WTC11 (cell line): ENCODE measurements at regions not wholly inside any gene's neighbourhood (a gene's known extent, or its start where the extent isn't known, plus 50 kb on each side); places are given as distances from the start of the nearest gene placed in this dataset.

Source experiments
- ATAC-seq: fragments of 200-7000 bp; cut with Tn5 transposase; 2 replicates; pipeline ENCODE4 v1.10.0; 2021; ENCODE audit warnings: mild to moderate bottlenecking, moderate library complexity
- CTCF ChIA-PET: fragments of 300-600 bp; sonication (Branson Sonifier 250); formaldehyde crosslinking; loops from one replicate; lab custom pipeline; 2021; ENCODE audit warnings: antibody characterized with exemption; lab: Charles Lee
- POLR2A ChIA-PET: fragments of 350-600 bp; sonication (Branson Sonifier 250); formaldehyde crosslinking; loops from one replicate; lab custom pipeline; 2021; ENCODE audit warnings: antibody characterized with exemption; lab: Charles Lee
- DNase-seq: peaks from one replicate; pipeline ENCODE4 v3.0.0; 2021; ENCODE audit warnings: low spot score
- H3K27ac Mint-ChIP-seq: 2 replicates; pipeline ENCODE4 v1.8.0; 2021; ENCODE audit warnings: mixed read lengths
- H3K27me3 Mint-ChIP-seq: 2 replicates; pipeline ENCODE4 v1.8.0; 2021; ENCODE audit warnings: low read depth, mild to moderate bottlenecking, moderate library complexity, mixed read lengths
- H3K36me3 Mint-ChIP-seq: 2 replicates; pipeline ENCODE4 v1.8.0; 2021; ENCODE audit warnings: mixed read lengths
- H3K4me1 Mint-ChIP-seq: 2 replicates; pipeline ENCODE4 v1.8.0; 2022; ENCODE audit warnings: mixed read lengths
- H3K4me3 Mint-ChIP-seq: 2 replicates; pipeline ENCODE4 v1.8.0; 2021; ENCODE audit warnings: mild to moderate bottlenecking, moderate library complexity, mixed read lengths
- H3K9me3 Mint-ChIP-seq: 2 replicates; pipeline ENCODE4 v1.8.0; 2021; ENCODE audit warnings: mixed read lengths
- ARID4B ChIP-seq: sonication (generic); formaldehyde crosslinking; IDR thresholded peaks from 2 replicates; pipeline ENCODE4 v1.8.0; 2023; ENCODE audit warnings: missing genetic modification reagents, mild to moderate bottlenecking, borderline replicate concordance
- ATF2 ChIP-seq: sonication (generic); formaldehyde crosslinking; IDR thresholded peaks from 2 replicates; pipeline ENCODE4 v1.8.1; 2022; ENCODE audit warnings: low read depth, missing genetic modification reagents, borderline replicate concordance
- ETV6 ChIP-seq: sonication (generic); formaldehyde crosslinking; IDR thresholded peaks from 2 replicates; pipeline ENCODE4 v1.8.1; 2022; ENCODE audit warnings: mild to moderate bottlenecking, missing genetic modification reagents
- GABPB1 ChIP-seq: sonication (generic); formaldehyde crosslinking; IDR thresholded peaks from 2 replicates; pipeline ENCODE4 v1.8.1; 2023; ENCODE audit warnings: mild to moderate bottlenecking, missing genetic modification reagents
- GTF2I ChIP-seq: fragments of 250-450 bp; sonication (Bioruptor Pico); conservative IDR thresholded peaks from 2 replicates; pipeline ENCODE4 v1.4.0; 2021; ENCODE audit warnings: mild to moderate bottlenecking
- IRF1 ChIP-seq: sonication (generic); formaldehyde crosslinking; IDR thresholded peaks from 2 replicates; pipeline ENCODE4 v1.8.0; 2023; ENCODE audit warnings: missing genetic modification reagents
- JAZF1 ChIP-seq: fragments of 250-450 bp; sonication (Bioruptor Pico); IDR thresholded peaks from 2 replicates; pipeline ENCODE4 v1.9.0; 2021; ENCODE audit warnings: moderate library complexity, mild to moderate bottlenecking, inconsistent platforms
- TEAD4 ChIP-seq: sonication (generic); formaldehyde crosslinking; IDR thresholded peaks from 2 replicates; pipeline ENCODE4 v1.8.0; 2022; ENCODE audit warnings: mild to moderate bottlenecking, missing genetic modification reagents
- TP53 ChIP-seq: sonication (generic); formaldehyde crosslinking; IDR thresholded peaks from 2 replicates; pipeline ENCODE4 v1.8.1; 2023; ENCODE audit warnings: mild to moderate bottlenecking, missing genetic modification reagents
- ZNF138 ChIP-seq: sonication (generic); formaldehyde crosslinking; conservative IDR thresholded peaks from 2 replicates; pipeline ENCODE4 v1.8.1; 2022; ENCODE audit warnings: mild to moderate bottlenecking, moderate library complexity, missing genetic modification reagents
- ZNF416 ChIP-seq: fragments of 250-450 bp; sonication (Bioruptor Pico); IDR thresholded peaks from 2 replicates; pipeline ENCODE4 v1.9.0; 2021; ENCODE audit warnings: mild to moderate bottlenecking, inconsistent platforms
- ZNF512 ChIP-seq: sonication (generic); formaldehyde crosslinking; IDR thresholded peaks from 2 replicates; pipeline ENCODE4 v1.8.1; 2022; ENCODE audit warnings: missing genetic modification reagents, borderline replicate concordance
- TF ChIP-seq, protein P1 (sequence below): sonication (generic); formaldehyde crosslinking; conservative IDR thresholded peaks from 2 replicates; pipeline ENCODE4 v1.8.1; 2023; ENCODE audit warnings: mild to moderate bottlenecking, low read depth, missing genetic modification reagents, moderate library complexity
- TF ChIP-seq, protein P2 (sequence below): fragments of 250-450 bp; sonication (Bioruptor Pico); IDR thresholded peaks from 2 replicates; pipeline ENCODE4 v1.9.0; 2021; ENCODE audit warnings: moderate library complexity, mild to moderate bottlenecking, inconsistent platforms, borderline replicate concordance
- TF ChIP-seq, protein P3 (sequence below): sonication (generic); formaldehyde crosslinking; IDR thresholded peaks from 2 replicates; pipeline ENCODE4 v1.8.1; 2023; ENCODE audit warnings: mild to moderate bottlenecking, missing genetic modification reagents
- TF ChIP-seq, protein P4 (sequence below): fragments of 200-600 bp; IDR thresholded peaks from 2 replicates; pipeline ENCODE4 v1.8.0; 2022; ENCODE audit warnings: antibody characterized with exemption
- TF ChIP-seq, protein P5 (sequence below): sonication (generic); formaldehyde crosslinking; IDR thresholded peaks from 2 replicates; pipeline ENCODE4 v1.8.0; 2022; ENCODE audit warnings: mild to moderate bottlenecking, missing genetic modification reagents
- TF ChIP-seq, protein P6 (sequence below): sonication (generic); formaldehyde crosslinking; IDR thresholded peaks from 2 replicates; pipeline ENCODE4 v1.8.1; 2023; ENCODE audit warnings: mild to moderate bottlenecking, missing genetic modification reagents

DNA sequence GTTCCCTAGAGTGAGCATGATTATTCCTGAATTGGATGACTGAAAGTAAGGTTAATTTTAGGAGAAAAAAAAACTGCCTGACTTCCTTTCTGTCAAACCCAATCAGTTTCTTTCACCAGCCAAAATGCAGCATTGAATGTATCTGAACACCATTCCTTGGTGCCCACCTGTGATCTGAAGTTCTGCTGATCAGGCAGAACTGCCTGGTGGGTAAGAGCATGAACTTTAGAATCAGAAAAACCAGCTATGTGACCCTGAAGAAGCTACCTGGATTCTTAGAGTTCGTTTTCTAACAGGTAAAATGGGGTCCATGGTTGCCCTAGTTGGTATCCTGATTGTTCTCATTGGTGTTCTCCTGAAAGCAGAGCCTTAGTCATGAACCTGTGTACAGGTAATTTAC is 506.9 kb downstream of the MED13L start:
- H3K27ac Mint-ChIP-seq = no peak overlapping the region
- H3K4me1 Mint-ChIP-seq = no peaks in the 10 kb centered on the region
- no peak overlapping the region for H3K4me3 Mint-ChIP-seq
- H3K27me3 Mint-ChIP-seq = no peaks in the 10 kb centered on the region
- H3K9me3 Mint-ChIP-seq = peaks cover 12% of the 10 kb centered on the region
- ChIA-PET CTCF (interaction anchor here (0.9 to 1.0 kb wide), 3 partner anchors 15 to 1106 kb away, joined by 3 read pairs; no protein-coding TSS in a partner anchor), POLR2A (no interaction called here)
- no peak for DNase-seq
- no peaks in the 10 kb centered on the region for H3K36me3 Mint-ChIP-seq
- no peak for ATAC-seq
- TF ChIP-seq ETV6 (no peak), JAZF1 (CRISPR knock-in tag) (no peak), ZNF512 (CRISPR knock-in tag) (no peak), TP53 (CRISPR knock-in tag) (no peak), ZNF416 (CRISPR knock-in tag) (no peak), ARID4B (CRISPR knock-in tag) (no peak), IRF1 (CRISPR knock-in tag) (no peak), TEAD4 (CRISPR knock-in tag) (no peak), ATF2 (CRISPR knock-in tag) (no peak), GTF2I (CRISPR knock-in tag) (no peak), ZNF138 (CRISPR knock-in tag) (no peak), GABPB1 (CRISPR knock-in tag) (no peak)
- TF ChIP-seq, protein P1, sequence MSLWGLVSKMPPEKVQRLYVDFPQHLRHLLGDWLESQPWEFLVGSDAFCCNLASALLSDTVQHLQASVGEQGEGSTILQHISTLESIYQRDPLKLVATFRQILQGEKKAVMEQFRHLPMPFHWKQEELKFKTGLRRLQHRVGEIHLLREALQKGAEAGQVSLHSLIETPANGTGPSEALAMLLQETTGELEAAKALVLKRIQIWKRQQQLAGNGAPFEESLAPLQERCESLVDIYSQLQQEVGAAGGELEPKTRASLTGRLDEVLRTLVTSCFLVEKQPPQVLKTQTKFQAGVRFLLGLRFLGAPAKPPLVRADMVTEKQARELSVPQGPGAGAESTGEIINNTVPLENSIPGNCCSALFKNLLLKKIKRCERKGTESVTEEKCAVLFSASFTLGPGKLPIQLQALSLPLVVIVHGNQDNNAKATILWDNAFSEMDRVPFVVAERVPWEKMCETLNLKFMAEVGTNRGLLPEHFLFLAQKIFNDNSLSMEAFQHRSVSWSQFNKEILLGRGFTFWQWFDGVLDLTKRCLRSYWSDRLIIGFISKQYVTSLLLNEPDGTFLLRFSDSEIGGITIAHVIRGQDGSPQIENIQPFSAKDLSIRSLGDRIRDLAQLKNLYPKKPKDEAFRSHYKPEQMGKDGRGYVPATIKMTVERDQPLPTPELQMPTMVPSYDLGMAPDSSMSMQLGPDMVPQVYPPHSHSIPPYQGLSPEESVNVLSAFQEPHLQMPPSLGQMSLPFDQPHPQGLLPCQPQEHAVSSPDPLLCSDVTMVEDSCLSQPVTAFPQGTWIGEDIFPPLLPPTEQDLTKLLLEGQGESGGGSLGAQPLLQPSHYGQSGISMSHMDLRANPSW (CRISPR knock-in tag) = no peak
- TF ChIP-seq, protein P2, sequence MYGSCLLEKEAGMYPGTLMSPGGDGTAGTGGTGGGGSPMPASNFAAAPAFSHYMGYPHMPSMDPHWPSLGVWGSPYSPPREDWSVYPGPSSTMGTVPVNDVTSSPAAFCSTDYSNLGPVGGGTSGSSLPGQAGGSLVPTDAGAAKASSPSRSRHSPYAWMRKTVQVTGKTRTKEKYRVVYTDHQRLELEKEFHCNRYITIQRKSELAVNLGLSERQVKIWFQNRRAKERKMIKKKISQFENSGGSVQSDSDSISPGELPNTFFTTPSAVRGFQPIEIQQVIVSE (CRISPR knock-in tag) = no peak
- TF ChIP-seq, protein P3, sequence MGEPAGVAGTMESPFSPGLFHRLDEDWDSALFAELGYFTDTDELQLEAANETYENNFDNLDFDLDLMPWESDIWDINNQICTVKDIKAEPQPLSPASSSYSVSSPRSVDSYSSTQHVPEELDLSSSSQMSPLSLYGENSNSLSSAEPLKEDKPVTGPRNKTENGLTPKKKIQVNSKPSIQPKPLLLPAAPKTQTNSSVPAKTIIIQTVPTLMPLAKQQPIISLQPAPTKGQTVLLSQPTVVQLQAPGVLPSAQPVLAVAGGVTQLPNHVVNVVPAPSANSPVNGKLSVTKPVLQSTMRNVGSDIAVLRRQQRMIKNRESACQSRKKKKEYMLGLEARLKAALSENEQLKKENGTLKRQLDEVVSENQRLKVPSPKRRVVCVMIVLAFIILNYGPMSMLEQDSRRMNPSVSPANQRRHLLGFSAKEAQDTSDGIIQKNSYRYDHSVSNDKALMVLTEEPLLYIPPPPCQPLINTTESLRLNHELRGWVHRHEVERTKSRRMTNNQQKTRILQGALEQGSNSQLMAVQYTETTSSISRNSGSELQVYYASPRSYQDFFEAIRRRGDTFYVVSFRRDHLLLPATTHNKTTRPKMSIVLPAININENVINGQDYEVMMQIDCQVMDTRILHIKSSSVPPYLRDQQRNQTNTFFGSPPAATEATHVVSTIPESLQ = no peak
- TF ChIP-seq, protein P4, sequence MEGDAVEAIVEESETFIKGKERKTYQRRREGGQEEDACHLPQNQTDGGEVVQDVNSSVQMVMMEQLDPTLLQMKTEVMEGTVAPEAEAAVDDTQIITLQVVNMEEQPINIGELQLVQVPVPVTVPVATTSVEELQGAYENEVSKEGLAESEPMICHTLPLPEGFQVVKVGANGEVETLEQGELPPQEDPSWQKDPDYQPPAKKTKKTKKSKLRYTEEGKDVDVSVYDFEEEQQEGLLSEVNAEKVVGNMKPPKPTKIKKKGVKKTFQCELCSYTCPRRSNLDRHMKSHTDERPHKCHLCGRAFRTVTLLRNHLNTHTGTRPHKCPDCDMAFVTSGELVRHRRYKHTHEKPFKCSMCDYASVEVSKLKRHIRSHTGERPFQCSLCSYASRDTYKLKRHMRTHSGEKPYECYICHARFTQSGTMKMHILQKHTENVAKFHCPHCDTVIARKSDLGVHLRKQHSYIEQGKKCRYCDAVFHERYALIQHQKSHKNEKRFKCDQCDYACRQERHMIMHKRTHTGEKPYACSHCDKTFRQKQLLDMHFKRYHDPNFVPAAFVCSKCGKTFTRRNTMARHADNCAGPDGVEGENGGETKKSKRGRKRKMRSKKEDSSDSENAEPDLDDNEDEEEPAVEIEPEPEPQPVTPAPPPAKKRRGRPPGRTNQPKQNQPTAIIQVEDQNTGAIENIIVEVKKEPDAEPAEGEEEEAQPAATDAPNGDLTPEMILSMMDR = no peak
- TF ChIP-seq, protein P5, sequence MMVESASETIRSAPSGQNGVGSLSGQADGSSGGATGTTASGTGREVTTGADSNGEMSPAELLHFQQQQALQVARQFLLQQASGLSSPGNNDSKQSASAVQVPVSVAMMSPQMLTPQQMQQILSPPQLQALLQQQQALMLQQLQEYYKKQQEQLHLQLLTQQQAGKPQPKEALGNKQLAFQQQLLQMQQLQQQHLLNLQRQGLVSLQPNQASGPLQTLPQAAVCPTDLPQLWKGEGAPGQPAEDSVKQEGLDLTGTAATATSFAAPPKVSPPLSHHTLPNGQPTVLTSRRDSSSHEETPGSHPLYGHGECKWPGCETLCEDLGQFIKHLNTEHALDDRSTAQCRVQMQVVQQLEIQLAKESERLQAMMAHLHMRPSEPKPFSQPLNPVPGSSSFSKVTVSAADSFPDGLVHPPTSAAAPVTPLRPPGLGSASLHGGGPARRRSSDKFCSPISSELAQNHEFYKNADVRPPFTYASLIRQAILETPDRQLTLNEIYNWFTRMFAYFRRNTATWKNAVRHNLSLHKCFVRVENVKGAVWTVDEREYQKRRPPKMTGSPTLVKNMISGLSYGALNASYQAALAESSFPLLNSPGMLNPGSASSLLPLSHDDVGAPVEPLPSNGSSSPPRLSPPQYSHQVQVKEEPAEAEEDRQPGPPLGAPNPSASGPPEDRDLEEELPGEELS (CRISPR knock-in tag) = no peak
- TF ChIP-seq, protein P6, sequence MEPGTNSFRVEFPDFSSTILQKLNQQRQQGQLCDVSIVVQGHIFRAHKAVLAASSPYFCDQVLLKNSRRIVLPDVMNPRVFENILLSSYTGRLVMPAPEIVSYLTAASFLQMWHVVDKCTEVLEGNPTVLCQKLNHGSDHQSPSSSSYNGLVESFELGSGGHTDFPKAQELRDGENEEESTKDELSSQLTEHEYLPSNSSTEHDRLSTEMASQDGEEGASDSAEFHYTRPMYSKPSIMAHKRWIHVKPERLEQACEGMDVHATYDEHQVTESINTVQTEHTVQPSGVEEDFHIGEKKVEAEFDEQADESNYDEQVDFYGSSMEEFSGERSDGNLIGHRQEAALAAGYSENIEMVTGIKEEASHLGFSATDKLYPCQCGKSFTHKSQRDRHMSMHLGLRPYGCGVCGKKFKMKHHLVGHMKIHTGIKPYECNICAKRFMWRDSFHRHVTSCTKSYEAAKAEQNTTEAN (CRISPR knock-in tag) = no peak
